GM19438 (cell line): ENCODE measurements at regions not wholly inside any gene's neighbourhood (a gene's known extent, or its start where the extent isn't known, plus 50 kb on each side); places are given as distances from the start of the nearest gene placed in this dataset.
"Not testable (repeated sequence)": the region's sequence is repeated elsewhere in the genome, so short reads cannot be mapped to it uniquely, and the experiment has no call there.

Experiments used
- ATAC-seq: cut with Tn5 transposase; IDR thresholded peaks from one replicate; pipeline ENCODE4 v1.9.1; 2021; ENCODE audit warnings: low read depth; ENCODE audit not compliant: unreplicated experiment

- ATAC-seq: no peak
Measured at GRCh38 chr1:230591678-230592077, 50.6 kb upstream of the COG2 start.

- no peak for ATAC-seq
Measured at GRCh38 chr1:230589951-230590350, 52.3 kb upstream of the COG2 start.

GRCh38 chr1:230588323-230588746, 53.9 kb upstream of the COG2 start:
- ATAC-seq: no peak

- no peak for ATAC-seq
Measured at GRCh38 chr1:230587061-230587460, 55.2 kb upstream of the COG2 start.

- ATAC-seq: no peak
Measured at GRCh38 chr1:230584660-230585059, 57.6 kb upstream of the COG2 start.

GRCh38 chr1:230581446-230582079, 60.7 kb upstream of the COG2 start:
- no peak for ATAC-seq

GRCh38 chr1:230578616-230579015, 63.7 kb upstream of the COG2 start:
- no peak for ATAC-seq

- ATAC-seq: no peak
Measured at GRCh38 chr1:230577537-230577936, 64.7 kb upstream of the COG2 start.

GRCh38 chr1:230575886-230576500, 66.3 kb upstream of the COG2 start:
- no peak for ATAC-seq

GRCh38 chr1:230574502-230574901, 67.8 kb upstream of the COG2 start:
- no peak for ATAC-seq

GRCh38 chr1:230573658-230574057, 68.6 kb upstream of the COG2 start:
- no peak for ATAC-seq

- ATAC-seq: no peak
Measured at GRCh38 chr1:230572121-230573105, 69.9 kb upstream of the COG2 start.

- no peak for ATAC-seq
Measured at GRCh38 chr1:230570724-230571360, 71.4 kb upstream of the COG2 start.

- no peak for ATAC-seq
Measured at GRCh38 chr1:230569201-230569600, 73.1 kb upstream of the COG2 start.

GRCh38 chr1:230568676-230569075, 73.6 kb upstream of the COG2 start:
- ATAC-seq: no peak

GRCh38 chr1:230568008-230568407, 74.3 kb upstream of the COG2 start:
- no peak for ATAC-seq

- no peak for ATAC-seq
Measured at GRCh38 chr1:230567221-230567575, 75.1 kb upstream of the COG2 start.

- ATAC-seq: not testable (repeated sequence)
Measured at GRCh38 chr1:230566532-230567220, 75.6 kb upstream of the COG2 start.

- no peak for ATAC-seq
Measured at GRCh38 chr1:230565141-230565540, 77.1 kb upstream of the COG2 start.

GRCh38 chr1:230563591-230563990, 78.7 kb upstream of the COG2 start:
- no peak for ATAC-seq
